ENCODE measurements at regions not wholly inside any gene's neighbourhood (a gene's known extent, or its start where the extent isn't known, plus 50 kb on each side); places are given as distances from the start of the nearest gene placed in this dataset.

DNA sequence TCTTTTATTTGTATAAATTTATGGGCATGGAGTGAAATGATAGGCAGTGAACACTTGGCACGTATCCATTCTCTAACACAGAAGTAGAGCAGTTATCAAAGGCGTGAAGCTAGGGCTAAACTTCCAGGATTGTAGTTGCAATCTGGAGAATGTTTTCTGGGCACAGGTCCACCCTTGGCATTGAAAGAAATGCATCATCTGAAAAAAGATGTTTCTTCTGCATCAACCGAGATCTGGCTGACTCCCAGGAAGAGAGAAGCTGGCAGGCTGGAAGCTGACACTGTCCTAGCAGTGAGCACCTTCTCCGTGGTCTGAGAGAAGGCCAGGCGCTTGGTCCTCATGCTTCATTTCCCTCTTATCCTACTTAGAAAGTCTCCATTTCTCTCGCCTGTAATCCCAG is 600.0 kb downstream of the BRD1 start:
- DNase-seq = no peak

DNA sequence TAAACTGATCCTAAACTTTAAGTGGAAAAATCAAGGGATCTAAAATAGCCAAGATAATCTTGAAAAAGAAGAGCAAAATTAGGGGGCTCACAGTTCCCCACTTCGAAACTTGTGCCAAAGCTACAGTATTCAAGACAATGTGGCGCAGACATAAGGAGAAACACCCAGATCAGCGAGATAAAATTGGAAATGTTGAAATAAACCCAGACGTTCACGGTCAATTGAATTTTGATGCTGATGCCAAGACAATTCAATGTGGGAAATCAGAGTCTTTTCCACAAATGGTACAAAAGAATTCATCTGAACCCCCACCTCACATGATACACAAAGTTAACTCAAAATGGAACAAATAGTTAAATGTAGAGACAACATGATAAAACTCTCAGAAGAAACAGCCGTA is 601.6 kb downstream of the BRD1 start:
- no peak for DNase-seq

DNA sequence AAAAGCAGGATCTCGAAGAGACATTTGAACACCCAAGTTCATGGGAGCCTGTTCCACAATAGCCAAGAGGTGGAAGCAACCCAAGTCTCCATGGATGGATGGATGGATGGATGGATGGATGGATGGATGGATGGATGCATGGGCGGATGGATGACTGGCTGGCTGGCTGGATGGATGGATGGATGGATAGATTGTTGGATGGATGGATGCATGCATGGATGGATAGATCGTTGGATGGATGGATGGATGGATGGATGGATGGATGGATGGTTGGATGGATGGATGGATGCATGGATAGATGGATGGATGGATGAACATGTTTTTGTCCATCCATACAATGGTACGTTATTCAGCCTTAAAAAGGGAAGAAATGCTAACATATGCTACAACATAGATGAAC is 603.4 kb downstream of the BRD1 start:
- DNase-seq = no peak

DNA sequence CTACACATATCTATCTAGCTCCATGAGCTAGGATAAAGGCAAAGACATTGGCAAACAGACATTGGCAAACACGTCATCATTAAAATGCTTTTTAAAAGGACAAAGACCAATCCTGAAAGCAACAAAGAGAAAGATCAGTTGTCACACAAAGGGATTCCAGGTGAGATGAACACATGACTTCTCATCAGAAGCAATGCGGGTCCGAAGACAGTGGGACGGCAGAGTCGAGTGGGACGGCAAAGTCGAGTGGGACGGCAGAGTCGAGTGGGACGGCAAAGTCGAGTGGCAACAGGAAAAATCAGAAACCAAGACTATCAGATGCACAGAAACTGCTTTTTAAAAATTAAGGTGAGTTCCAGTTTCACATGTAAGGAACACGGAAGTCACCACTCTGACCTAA is 609.5 kb downstream of the BRD1 start:
- no peak for DNase-seq

DNA sequence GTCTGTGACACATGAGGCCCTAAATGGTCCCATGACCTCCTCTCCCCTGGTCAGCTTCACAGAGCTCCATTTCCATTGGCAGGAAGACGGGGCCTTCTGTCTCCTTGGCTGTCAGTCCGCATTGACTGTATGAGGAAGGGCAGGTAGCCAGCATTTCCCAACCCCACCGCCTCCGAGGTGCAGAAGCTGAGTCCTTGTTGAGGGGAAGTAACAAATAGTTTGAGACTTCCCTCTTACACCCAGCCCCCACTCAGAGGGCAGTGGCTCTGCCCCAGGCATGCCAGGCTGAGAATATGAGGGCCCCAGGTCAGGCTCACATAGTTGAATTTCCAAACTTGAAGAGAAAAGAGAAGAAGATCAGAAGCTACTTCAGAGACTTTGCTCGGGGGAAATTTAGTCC is 611.1 kb downstream of the BRD1 start:
- no peak for DNase-seq

DNA sequence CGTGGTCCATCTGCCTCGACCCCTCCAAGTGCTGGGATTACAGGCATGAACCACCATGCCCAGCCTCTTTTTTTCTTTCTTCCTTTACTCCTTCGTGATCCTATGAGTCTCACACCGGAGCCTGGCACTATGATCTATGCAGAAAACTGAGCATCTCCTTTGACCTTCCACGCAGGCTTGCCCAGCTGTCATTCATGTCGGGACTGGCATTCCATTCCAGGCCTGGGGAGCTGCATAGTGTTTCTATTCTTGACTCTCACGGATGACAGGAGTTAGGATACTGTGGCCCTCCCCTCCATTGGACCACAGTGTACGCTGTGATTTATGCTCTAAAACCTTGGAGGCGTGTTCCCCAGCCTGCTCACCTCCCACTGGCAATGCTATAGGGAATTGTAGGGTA is 611.8 kb downstream of the BRD1 start:
- no peak for DNase-seq

DNA sequence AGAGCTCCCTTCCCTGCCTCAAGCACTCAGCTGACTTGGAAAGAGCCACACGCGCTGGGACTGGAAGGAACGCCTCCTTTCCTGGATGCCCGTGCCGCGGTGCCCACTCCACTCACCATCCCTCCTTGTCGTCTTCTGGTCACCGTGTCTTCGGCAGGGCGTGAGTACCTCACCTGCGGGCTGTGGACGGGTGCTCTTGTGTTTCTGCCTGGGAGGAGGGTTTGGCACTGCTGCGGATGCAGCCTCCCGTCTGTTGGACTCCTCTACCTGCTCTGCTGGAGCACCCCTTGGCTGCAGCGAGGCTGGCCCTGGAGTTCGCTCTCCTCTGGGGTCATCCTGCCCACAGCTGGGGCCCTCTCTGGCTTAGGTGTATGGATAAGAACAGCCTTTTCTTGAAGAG is 612.7 kb downstream of the BRD1 start:
- DNase-seq = no peak

DNA sequence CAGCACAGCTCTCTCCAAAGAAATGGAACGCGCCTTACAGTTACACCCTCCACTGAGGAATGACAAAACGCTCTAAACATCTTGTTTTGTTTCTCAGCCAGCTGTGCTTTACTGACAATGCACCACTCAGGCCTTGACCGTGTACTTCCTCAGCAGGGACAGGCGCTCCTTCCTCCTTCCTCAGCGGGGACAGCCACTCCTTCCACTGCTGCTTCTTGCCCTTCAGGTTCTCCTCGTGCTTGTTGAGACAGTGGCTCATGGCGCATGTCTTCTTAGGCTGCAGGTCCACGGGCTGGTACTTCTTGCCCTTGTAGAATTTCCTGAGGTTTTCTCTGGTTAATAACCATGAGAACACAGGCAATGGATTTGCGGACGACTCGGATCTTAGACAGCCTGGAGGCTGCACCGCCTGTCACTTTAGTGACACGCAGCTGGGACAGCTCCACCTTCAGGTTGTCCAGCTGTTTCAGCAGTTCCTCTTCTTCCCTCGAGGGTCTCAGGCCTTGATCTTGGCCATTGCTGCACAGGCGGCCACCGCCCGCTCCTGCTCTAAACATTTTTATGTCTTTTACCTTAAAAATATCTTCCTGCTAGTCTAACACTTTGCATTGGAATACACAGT is 613.8 kb downstream of the BRD1 start:
- DNase-seq = no peak

DNA sequence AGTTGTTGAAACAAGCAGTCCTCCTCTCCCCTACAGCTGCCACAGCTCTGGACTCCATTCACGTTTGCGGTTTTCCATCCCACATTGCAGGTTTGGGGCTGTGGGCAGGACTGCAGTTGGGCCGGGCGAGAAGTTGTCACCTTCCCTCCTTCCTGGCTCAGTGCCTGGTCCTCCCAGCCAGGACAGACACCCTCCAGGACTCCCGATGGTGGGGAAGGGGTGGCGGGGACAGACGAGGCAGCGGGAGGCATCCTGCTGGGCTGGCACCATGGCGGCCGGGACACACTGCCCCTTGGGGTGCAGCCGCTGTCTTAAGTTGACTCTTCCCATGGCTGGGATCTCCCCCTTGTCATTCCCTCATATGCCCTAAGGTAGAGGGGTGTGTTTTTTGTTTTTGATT is 615.2 kb downstream of the BRD1 start:
- no peak for DNase-seq

DNA sequence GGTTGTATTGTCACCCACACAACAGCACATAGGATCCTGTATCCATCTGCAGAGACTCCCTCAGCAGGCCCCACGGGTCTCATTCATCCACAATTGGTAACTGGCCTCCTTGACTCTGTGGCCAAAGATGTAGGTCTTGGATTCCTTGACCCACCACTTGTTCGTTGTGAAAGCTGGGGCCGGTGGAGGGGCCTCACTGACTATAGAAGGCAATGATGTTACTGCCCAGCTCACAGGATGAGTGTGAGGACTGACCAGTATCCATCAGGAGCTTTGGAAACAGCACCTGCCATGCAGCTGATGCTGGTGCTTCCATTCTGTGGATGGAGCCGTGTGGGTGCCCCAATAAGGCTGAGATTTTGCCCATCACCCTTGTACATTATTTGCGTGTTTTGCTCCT is 615.7 kb downstream of the BRD1 start:
- DNase-seq = no peak

DNA sequence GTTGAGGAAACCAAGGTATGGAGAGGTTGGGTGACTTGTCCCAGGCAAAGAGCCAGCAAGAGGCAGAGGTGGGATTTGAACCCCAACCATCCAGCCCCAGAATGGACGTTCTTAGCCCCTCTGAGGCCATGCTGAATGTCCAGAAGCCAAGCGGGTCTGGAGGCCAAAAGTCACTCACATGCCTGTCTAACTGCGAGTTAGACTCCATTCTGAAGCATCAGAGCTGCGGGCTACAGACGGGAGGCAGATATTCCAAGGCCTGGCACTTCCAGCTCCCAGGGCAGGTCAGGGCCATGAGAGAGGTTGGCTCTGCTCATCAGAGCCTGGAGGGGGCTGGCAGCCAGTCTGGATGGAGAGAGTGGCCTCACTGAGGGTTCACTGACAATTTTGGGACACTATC is 616.5 kb downstream of the BRD1 start:
- no peak for DNase-seq

DNA sequence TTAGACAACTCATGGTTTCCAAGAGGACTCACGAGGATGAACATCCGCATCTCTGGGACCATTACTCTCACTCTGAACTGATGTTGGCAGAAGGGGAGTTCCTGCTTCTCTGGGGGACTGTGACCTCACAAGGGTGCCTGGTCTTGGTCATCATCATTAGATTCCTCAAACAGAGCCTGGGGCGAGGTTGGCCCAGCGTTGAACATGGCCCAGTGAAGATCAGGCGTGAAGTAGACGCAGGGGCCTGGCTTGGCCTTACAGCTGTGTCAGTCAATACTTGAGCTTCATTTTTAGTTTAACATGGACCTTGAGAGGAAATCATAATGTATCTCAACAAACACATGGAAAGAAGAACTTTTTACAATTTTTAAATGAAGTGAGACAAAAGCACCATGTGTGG is 617.1 kb downstream of the BRD1 start:
- DNase-seq = no peak

DNA sequence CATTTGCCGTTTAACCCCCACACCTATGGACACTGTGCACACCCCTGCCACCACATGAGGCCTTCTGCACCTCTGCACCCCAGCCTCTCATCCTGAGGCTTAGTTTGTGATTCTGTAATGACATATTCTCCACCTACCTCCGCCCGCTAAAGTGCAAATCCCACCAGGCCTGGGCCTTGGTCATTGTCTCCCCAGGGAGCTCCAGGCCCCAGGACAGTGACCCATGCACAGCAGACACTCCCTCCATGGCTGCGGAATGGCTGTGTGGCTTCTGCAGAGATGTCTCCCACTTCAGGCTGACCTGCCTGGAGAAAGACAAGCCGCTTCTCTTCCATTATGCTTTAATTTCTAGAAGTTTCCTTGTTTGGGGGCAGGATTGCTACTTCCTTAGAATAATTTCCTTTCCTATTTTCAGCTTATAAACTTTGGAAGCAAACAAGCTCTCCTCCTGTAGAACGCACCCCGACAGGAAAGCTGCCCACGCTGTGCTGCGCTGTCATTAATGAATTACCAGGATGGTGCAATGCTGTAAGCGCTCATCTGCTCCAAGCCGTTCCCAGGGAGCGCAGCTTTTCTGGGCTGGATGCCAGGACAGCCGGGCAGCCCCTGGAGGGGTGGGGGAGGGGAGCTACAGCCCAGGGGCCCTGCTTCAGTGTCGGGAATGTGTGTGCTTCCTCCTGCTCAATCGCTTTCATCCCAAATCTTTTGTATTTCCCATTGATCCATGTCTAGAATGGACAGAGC is 618.0 kb downstream of the BRD1 start:
- no peak for DNase-seq

DNA sequence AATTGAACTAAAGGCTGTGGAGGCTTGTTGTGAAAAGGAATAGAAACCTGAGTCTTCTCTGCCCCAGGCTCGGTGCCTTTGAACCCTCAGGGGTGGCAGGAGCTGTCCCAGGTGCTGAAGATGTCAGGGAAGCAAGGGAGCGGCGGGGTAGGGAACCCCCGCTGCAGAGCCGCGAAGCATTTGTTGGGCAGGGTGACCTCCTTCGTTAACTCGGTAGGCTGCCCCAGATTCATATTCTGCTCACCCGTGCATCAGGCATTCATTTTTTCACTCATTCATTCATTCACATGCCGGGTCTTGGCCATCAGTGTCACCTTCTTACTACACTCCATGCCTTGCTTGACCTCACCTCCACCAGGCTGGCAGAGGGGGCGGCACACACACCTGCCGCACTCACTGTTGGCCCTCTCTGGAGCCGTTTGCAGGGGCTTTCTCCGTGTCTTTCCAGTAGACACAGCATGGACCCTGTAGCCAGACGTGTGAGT is 618.9 kb downstream of the BRD1 start:
- DNase-seq = no peak

DNA sequence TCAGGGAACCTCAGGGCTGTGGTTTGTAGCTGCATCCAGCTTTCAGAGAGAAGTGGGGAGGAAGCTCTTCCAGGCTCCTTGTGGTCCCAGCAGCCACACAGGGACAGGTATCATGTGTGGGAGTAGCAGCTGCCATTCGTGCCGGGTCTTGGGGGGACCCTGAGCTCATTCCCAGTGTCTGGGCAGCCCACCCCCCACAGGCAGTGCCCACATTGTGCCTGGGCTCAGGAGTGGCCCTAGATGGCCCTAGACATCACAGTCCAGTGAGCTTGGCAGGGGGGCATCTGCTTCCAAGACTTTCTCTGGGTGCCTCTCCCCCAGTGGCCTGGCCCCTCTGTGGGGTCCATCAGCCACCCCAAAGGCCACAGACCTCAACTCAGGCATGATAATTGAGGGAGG is 619.7 kb downstream of the BRD1 start:
- peak in 1 of 2 experiments; percentile 1 for DNase-seq

DNA sequence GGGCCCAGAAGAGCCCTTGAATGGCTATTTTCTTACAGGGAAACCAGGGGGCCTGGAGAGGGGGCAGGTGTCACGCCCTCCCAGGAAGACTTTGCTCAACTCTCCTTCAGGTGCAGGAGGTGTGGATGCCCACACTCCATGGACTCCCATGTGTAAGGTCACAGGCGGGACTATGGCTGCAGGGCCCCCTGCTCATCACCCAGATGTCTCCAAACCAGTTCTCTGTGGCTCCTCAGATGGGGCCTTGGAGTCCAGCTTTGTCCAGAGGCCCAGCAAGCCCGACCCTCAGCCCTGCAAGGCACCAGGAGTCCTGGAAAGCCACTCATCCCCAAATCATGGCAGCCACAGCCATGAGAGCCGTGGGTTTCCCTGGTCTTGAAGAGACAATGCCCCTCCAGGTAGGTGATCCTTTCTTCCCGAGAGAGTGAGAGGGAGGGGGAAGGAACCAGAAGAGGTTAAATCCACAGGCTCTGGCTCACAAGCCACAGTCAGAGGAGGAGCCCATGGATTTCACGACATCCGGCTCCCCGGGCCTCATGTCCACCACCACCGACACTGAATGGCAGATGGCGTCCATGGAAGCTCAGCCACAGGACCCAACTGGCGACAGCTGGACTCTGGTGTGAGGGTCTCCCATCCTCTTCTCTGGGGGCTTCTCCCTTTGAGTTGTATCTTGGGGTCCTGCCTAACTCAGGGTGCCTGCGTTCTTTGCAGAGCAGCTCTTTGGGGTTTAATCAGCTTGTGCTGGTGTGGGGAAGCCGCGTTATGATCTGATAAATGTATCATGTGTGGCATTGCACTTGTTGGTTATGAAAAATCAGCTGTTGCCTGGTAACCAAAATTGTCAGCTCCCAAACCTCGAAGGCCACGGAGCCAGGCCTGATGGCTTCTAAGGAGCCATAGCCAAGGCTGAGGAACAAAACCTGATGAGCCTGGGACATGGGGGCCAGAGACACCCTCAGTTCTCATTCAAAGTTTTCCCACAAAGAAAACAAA is 620.4 kb downstream of the BRD1 start:
- DNase-seq = peak in 1 of 2 experiments; percentile 0

DNA sequence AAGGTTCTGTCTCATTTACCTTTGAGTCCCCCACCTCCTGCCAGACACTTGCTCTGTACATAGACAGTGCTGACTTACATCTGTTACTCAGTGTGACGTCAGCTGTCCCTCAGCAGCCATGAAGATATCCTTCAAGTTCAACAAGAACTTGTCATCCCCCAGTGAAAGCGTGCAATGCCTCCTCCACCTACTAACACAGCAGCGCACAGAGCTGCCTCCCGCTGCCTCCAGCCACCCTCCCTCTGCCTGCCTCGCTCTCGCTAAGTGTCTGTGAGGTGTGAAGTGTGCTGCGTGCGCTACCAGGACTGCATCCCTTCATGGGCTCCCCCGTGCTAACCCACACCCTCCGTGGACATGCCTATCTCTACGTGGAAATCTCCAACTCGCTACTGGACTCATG is 621.4 kb downstream of the BRD1 start:
- DNase-seq = no peak

DNA sequence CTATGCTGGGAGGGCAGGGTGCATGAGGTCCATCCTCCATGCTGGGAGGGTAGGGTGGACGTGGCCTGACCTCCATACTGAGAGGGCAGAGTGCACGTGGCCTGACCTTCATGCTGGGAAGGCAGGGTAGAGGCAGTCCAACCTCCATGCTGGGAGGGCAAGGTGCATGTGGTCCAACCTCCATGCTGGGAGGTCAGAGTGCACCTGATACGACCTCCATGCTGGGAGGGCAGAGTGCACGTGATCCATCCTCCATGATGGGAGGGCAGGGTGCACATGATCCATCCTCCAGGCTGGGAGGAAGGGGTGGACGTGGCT is 622.2 kb downstream of the BRD1 start:
- DNase-seq = peak in 1 of 2 experiments; percentile 2

DNA sequence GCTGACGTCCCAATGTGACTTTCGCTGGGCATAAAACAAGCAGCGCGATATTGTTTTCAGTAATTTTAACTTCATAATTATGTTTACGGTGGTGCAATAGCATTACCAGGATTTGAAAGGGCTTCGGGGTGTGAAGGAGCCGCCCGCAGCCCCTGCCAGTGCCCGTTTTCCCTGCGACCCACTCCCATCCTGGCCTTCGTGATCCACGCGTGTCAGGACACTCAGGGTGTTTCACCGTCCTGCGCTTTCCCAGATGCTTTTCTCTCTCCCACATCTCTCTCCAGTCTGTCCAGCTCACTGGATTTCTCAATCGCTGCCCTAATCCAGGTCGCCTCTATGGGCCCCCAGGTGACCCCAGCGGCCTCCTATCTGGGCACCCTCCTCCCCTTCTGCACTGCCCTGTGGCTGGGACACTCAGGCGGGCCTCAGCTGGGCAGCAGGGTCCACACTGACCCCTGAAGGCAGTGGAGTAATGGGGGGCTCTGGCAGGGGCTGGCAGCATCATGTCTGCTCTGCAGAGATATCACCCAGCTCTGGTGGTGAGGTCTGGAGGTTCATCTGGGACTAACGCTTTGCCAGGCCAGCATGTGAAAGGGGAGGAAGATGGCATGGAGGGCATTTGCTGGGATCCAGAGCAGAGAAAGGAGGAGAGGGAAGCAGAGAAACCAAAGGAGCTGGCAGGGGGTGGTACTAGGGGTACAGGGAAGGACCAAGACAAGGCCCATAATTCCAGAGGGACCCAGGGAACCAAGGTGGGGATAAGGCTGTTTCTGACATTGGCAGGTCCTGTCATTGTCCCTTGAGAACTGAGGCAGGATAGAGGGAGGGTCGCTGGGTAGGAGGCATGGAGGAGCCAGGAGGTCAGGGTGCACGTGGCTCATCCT is 622.8 kb downstream of the BRD1 start:
- DNase-seq = no peak

DNA sequence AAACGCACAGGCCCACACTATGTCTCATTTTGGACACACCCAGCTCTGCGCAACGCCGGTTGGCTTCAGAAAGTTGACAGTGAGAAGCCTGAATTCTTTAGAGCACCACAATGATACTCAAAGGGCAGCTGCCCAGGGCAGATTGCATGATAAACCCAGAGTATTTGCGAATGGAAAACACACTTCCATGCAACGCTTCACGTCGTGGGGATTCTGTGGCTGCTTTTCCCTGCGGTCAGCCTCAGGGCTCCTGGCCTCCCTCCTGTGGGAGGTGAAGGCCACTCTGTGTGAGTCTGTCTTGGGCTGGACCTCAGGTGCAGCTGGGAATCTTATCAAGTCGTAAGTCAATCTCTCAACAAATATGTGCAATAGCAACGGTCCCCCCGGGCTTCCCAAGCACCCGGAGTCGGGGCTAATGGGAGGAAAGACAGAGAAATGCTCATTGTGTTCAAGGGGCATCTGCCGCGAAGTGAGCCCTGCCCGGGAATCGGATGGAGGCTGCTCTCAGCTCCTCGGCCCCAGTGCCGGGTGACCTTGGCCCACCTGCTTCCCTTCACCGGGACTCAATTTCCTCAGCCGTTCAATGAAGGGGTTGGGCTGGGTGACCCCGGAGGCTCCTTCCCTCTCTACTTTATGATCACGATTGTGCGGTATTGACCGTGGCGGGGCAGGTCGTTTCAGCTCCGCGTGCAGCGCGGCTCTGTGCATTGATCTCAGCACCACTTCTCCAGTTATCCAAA is 623.6 kb downstream of the BRD1 start:
- DNase-seq = no peak

DNA sequence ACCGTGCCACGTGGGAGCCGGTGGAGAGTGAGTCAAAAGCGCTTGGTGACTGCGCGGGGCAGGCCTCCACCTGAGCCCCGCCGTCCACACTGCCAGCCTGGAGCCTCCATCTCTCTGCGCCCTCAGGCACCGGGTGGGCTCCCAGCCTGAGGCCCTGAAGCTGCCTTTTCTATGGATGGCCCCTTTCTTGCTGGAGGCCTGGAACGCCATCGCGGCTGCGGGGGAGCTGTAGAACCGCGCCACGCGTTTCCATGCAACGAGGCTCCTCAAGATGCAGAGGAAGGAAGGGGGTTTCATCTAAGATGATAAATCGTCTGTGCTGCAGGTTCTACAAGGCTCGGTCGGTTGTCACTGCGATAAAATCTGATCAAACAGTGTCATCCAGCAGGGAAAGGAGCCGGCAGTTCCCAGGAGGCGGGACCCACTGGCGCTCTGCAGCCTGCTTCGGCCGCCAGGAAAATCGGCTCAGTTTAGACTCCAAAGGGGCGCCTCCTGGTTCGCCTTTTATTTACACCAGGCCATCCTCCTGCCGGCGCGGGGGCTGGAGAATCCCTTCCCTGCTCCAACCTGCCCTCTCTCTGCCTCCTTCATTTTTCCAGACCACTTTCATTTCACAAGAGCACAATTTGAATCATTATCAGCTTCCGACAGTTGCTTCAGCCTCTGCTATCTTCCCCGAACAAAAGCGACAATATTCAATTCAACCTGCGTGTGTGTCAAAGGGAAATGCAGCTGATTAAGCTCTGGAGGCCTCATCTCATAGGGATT is 624.4 kb downstream of the BRD1 start:
- peak in 1 of 2 experiments; percentile 9 for DNase-seq

Data from activated T-cell treated with anti-CD3 and anti-CD28 coated beads, Interleukin-2, amount 50 U/mL, for 48 hours (primary cell).